ENCODE measurements at regions not wholly inside any gene's neighbourhood (a gene's known extent, or its start where the extent isn't known, plus 50 kb on each side); places are given as distances from the start of the nearest gene placed in this dataset.
"Not testable (repeated sequence)": the region's sequence is repeated elsewhere in the genome, so short reads cannot be mapped to it uniquely, and the experiment has no call there.

DNA sequence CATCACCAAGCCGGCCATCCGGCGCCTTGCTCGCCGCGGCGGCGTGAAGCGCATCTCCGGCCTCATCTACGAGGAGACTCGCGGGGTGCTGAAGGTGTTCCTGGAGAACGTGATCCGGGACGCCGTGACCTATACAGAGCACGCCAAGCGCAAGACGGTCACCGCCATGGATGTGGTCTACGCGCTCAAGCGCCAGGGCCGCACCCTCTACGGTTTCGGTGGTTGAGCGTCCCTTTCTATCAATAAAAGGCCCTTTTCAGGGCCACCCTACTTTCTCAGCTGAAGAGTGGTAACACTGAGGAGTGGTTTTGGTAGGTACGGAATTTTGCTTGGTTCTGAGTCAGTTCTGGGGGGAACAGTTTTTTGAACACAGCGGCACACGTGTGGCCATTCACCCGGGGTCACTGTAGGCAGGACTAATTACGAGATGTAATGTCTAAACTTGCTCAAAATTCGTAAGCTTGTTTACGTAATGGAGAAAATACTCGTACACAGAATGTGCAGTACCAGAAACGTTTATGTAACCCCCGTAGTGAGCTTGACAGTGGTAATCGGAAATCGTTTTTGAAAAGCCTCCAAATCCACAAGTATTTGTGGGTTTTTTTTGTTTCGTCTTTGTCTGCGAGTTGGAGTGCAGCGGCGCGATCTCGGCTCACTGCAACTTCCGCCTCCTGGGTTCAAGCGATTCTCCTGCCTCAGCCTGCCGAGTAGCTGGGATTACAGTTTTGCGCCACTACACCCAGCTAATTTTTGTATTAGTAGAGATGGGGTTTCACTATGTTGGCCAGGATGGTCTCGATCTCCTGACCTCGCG, 87.8 kb downstream of the OR2B2 start:
- Mint-ChIP-seq H3K27ac (peak overlapping the region; percentile 99), H3K4me1 (peaks cover 37% of the 10 kb centered on the region), H3K4me3 (peak overlapping the region; percentile 90)
- H3K27me3 Mint-ChIP-seq, H3K9me3 Mint-ChIP-seq, H3K36me3 Mint-ChIP-seq: not testable (repeated sequence)
- POLR2A ChIA-PET = interaction anchor here (0.6 to 9.2 kb wide), 27 partner anchors 10 to 1804 kb away, joined by 3 to 592 read pairs (median 6); a partner anchor contains a TSS
- DNase-seq = peak; percentile 56
- ATAC-seq (ENCODE audit: low read depth) = peak; percentile 75

DNA sequence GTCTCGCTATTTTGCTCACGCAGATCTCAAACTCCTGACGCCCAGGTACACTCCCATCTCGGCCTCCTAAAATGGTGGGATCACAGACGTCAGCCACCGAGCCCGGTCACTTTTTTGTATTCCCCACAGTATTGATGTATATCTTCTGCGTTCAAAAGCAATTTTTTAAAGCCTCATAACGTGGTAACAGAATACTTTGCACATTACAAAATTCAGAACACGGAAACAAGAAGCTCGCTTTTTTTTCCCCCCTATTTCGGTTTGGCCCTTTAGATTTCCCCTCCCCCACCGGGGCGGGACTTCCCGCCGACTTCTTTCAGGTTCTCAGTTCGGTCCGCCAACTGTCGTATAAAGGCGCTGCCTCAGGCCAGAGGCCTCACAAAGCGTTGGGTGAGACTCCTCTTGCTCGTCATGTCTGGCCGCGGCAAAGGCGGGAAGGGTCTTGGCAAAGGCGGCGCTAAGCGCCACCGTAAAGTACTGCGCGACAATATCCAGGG, 88.4 kb downstream of the OR2B2 start:
- peak; percentile 81 for ATAC-seq (ENCODE audit: low read depth)
- peak; percentile 73 for DNase-seq
- peaks cover 32% of the 10 kb centered on the region for H3K4me1 Mint-ChIP-seq
- H3K9me3 Mint-ChIP-seq, H3K36me3 Mint-ChIP-seq, H3K27me3 Mint-ChIP-seq: not testable (repeated sequence)
- POLR2A ChIA-PET = interaction anchor here (0.6 to 9.2 kb wide), 17 partner anchors 11 to 1792 kb away, joined by 3 to 592 read pairs (median 13); a partner anchor contains a TSS
- H3K27ac Mint-ChIP-seq = peak overlapping the region; percentile 99
- H3K4me3 Mint-ChIP-seq = peak overlapping the region; percentile 90

DNA sequence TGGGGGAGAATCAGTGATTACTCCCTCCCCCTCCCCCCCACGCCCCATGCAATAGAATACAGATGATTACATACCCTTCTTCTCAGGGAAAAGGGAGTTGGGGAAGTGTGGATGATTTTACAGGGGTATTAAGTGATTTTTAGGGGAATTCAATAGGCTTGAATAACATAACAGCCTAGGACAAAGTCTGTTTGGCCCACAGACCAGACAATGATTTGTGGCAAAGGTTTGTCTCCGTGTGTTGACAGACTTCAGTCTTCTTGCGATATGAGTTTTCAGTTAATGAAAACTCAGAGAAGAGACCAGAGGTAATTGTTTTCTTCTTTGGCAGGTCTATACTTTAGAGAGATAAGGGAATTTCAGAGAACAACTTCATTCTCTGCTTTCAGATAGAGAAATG, 95.3 kb downstream of the OR2B2 start:
- POLR2A ChIA-PET = interaction anchor here (0.9 to 9.2 kb wide), 6 partner anchors 7 to 670 kb away, joined by 3 to 592 read pairs (median 6); a partner anchor contains a TSS
- H3K36me3 Mint-ChIP-seq = no peaks in the 10 kb centered on the region

DNA sequence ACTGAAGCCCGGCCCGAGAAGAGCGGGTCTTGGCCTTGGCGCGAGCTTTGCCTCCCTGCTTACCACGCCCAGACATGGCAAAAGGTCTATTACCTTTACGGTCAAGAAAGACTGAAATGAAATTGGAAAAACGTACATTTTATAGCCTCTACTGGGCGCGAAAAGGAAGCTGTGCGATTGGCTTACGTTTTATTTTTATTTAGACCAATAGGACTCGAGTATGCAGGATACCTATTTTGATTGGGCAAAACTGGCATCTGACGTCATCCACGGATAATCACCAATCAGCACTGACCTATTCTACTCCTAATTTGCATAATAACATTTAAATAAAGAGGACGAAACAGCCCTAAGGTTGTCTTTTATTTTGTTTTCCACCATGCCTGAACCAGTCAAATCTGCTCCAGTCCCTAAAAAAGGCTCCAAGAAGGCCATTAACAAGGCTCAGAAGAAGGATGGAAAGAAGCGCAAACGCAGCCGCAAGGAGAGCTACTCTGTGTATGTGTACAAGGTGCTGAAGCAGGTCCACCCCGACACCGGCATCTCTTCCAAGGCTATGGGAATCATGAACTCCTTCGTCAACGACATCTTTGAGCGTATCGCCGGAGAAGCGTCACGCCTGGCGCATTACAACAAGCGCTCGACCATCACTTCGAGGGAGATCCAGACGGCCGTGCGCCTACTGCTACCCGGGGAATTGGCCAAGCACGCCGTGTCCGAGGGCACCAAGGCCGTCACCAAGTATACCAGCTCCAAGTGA, 97.4 kb downstream of the OR2B2 start:
- H3K27me3 Mint-ChIP-seq = no peaks in the 10 kb centered on the region
- peaks cover 48% of the 10 kb centered on the region for H3K4me1 Mint-ChIP-seq
- no peaks in the 10 kb centered on the region for H3K9me3 Mint-ChIP-seq
- POLR2A ChIA-PET = interaction anchor here (0.6 to 11.1 kb wide), 26 partner anchors 8 to 1793 kb away, joined by 3 to 925 read pairs (median 8); a partner anchor contains a TSS
- H3K27ac Mint-ChIP-seq = peak overlapping the region; percentile 100
- DNase-seq (peak; percentile 72), ATAC-seq (ENCODE audit: low read depth) (peak; percentile 61)
- H3K4me3 Mint-ChIP-seq = peak overlapping the region; percentile 96
- H3K36me3 Mint-ChIP-seq = no peaks in the 10 kb centered on the region

More for the DNA sequence above, 95.3 kb downstream of the OR2B2 start:
- no peaks in the 10 kb centered on the region for H3K27me3 Mint-ChIP-seq
- DNase-seq (no peak), ATAC-seq (ENCODE audit: low read depth) (no peak)
- H3K9me3 Mint-ChIP-seq = no peaks in the 10 kb centered on the region
- H3K27ac Mint-ChIP-seq = peak overlapping the region; percentile 74
- H3K4me3 Mint-ChIP-seq = no peak overlapping the region
- peaks cover 41% of the 10 kb centered on the region for H3K4me1 Mint-ChIP-seq

DNA sequence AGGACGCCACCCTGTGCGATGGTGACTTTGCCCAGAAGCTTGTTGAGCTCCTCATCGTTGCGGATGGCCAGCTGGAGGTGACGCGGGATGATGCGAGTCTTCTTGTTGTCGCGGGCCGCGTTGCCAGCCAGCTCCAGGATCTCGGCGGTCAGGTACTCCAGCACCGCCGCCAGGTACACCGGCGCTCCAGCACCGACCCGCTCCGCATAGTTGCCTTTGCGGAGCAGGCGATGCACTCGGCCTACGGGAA, 97.9 kb downstream of the OR2B2 start:
- Mint-ChIP-seq H3K4me3 (peak overlapping the region; percentile 96), H3K4me1 (peaks cover 46% of the 10 kb centered on the region), H3K27ac (peak overlapping the region; percentile 100)
- H3K36me3 Mint-ChIP-seq, H3K9me3 Mint-ChIP-seq, H3K27me3 Mint-ChIP-seq, DNase-seq: not testable (repeated sequence)
- POLR2A ChIA-PET = interaction anchor here (0.6 to 11.1 kb wide), 26 partner anchors 9 to 1792 kb away, joined by 3 to 925 read pairs (median 8); a partner anchor contains a TSS
- peak; percentile 3 for ATAC-seq (ENCODE audit: low read depth)

DNA sequence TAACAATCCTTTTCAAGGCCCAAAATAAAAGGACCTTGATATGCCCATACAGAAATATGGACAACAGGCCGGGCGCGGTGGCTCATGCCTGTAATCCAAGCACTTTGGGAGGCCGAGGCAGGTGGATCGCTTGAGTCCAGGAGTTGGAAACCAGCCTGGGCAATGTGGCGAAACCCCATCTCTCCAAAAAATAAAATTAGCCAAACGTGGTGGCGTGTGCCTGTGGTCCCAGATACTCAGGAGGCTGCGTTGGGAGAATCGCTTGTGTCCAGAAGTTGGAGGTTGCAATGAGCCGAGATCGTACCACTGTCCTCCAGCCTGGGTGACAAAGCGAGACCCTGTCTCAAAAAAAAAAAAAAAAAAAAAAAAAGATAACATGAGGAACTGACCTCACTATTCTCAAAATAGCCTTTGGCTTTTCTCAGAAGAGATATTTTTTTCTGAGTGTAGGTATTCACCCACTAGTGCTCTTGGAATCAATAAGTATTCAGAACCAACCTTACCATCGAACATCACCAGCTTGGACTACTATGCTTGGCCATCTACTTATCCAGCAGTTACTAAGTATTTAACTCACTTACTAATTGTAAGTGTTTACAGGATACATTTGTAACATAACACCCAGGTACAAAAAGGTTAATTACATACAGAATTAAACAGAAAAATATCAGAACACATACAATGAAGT, 99.2 kb downstream of the OR2B2 start:
- Mint-ChIP-seq H3K9me3 (no peaks in the 10 kb centered on the region), H3K27ac (peak overlapping the region; percentile 100), H3K36me3 (no peaks in the 10 kb centered on the region), H3K4me1 (peaks cover 51% of the 10 kb centered on the region), H3K27me3 (no peaks in the 10 kb centered on the region), H3K4me3 (peak overlapping the region; percentile 96)
- peak; percentile 44 for DNase-seq
- ATAC-seq (ENCODE audit: low read depth) = no peak
- POLR2A ChIA-PET = interaction anchor here (0.6 to 11.1 kb wide), 19 partner anchors 10 to 1791 kb away, joined by 3 to 925 read pairs (median 17); a partner anchor contains a TSS

DNA sequence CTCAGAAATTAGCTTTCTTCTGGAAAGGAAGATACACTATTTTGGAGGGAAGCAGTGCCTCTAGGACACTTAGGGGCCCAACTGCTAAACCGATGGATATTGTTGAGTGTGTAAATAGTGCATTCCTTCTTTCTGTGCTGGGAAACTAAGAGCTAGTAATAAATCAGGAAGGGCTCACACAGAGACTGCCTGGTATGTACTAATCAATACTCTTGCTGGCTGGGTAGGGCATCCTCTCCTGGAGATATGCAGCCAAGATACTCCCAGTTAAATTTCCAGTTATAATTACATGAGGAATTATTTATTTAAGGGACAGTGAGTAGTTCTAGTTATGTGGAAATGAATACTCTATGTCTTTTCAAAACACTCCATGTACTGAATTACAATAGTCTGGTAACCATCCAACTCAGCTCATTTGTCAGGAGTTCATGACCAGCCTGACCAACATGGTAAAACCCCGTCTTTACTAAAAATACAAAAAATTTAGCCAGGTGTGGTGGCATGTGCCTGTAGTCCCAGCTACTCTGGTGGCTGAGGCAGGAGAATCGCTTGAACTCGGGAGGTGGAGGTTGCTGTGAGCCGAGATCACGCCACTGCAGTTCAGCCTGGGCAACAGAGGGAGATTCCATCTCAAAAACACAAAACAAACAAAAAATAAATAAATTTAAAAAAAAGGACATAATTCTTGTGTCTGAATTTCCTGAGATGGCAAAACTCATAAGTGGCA, 100.0 kb downstream of the OR2B2 start:
- peak overlapping the region; percentile 70 for H3K4me3 Mint-ChIP-seq
- H3K36me3 Mint-ChIP-seq = no peaks in the 10 kb centered on the region
- POLR2A ChIA-PET = interaction anchor here (0.6 to 11.1 kb wide), 27 partner anchors 11 to 1805 kb away, joined by 3 to 925 read pairs (median 11); a partner anchor contains a TSS
- H3K4me1 Mint-ChIP-seq = peaks cover 52% of the 10 kb centered on the region
- no peaks in the 10 kb centered on the region for H3K9me3 Mint-ChIP-seq
- DNase-seq = no peak
- H3K27ac Mint-ChIP-seq = peak overlapping the region; percentile 100
- no peaks in the 10 kb centered on the region for H3K27me3 Mint-ChIP-seq
- ATAC-seq (ENCODE audit: low read depth) = no peak

DNA sequence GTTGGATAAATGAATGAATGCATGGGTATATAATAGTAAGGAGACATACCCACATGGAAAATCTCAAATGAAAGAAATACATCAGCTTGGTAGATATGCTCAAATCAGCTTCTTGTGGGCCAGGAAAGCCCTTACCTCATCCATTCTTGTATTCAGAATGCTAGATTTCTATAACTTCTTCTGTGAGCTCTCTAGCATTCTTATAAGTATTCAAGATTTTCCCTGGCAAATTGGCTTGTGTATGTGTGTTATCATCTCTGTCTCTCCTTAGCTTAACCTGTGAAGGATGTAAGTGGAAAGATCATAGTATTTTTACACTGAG, 100.8 kb downstream of the OR2B2 start:
- no peak for ATAC-seq (ENCODE audit: low read depth)
- no peak for DNase-seq
- peaks cover 56% of the 10 kb centered on the region for H3K4me1 Mint-ChIP-seq
- H3K4me3 Mint-ChIP-seq = peak overlapping the region; percentile 89
- H3K27me3 Mint-ChIP-seq = no peaks in the 10 kb centered on the region
- H3K36me3 Mint-ChIP-seq = no peaks in the 10 kb centered on the region
- no peaks in the 10 kb centered on the region for H3K9me3 Mint-ChIP-seq
- peak overlapping the region; percentile 97 for H3K27ac Mint-ChIP-seq
- POLR2A ChIA-PET = interaction anchor here (0.6 to 11.1 kb wide), 32 partner anchors 8 to 1804 kb away, joined by 3 to 925 read pairs (median 11); a partner anchor contains a TSS

DNA sequence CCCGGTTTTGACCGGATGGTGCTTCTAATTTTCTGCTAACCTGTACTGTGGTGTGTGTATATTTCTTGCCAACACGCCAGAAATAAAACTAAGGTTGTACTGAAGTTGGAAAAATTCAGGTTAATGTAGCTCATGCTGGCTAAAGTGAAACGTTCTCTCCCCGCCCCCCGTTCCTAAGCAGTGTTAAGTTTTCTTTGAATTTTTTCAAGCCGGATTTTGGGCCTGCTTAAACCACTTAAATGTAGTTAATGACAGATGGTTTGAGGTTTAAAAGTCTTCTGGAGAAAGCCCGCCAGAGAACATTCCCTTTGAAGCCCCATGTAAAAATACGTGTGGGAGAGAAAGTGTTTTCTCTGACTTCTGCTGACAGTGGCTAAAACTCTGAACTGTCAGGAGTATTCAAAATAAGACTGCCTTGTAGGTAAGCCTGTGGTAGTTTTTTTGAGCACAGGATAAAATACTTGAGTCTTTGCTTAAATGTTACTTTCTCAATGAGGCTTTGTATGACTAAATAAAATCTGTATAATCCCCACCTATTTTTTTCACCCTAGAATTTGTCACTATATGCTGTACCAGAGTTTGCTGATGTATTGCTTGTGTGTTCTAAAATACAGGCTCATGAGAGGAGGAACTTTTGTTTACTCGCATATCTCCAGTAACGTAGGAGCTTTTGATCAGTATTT, 101.3 kb downstream of the OR2B2 start:
- Mint-ChIP-seq H3K4me3 (peak overlapping the region; percentile 89), H3K27ac (peak overlapping the region; percentile 97), H3K9me3 (no peaks in the 10 kb centered on the region), H3K36me3 (no peaks in the 10 kb centered on the region), H3K4me1 (peaks cover 55% of the 10 kb centered on the region), H3K27me3 (no peaks in the 10 kb centered on the region)
- POLR2A ChIA-PET = interaction anchor here (0.6 to 11.1 kb wide), 34 partner anchors 9 to 1790 kb away, joined by 3 to 925 read pairs (median 13); a partner anchor contains a TSS
- DNase-seq (peak; percentile 41), ATAC-seq (ENCODE audit: low read depth) (no peak)

DNA sequence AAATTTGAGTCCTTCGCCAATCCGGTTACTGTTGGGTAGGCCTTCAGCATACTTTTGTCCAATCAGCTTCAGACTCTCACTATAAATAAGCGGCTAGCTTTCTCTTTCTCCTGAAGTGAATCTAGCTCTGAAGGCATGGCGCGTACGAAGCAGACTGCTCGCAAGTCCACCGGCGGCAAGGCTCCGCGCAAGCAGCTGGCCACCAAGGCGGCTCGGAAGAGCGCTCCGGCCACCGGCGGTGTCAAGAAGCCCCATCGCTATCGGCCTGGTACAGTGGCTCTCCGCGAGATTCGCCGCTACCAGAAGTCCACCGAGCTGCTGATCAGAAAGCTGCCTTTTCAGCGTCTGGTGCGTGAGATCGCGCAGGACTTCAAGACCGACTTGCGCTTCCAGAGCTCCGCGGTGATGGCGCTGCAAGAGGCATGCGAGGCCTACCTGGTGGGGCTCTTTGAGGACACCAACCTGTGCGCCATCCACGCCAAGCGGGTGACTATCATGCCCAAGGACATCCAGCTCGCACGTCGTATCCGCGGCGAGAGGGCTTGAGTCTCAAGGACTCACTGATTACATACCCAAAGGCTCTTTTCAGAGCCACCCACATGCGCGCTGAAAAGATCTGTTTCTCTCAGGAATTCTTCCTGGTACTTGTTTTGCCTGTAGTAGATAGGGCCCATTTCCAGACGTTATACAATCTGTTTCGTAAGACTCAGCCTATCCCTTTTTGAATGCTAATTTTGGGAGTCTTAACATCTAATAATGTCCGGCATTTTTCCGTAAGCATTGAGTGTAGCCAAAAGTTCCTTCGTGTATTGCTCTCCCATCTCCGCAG, 102.0 kb downstream of the OR2B2 start:
- Mint-ChIP-seq H3K4me3 (peak overlapping the region; percentile 89), H3K36me3 (no peaks in the 10 kb centered on the region), H3K4me1 (peaks cover 52% of the 10 kb centered on the region), H3K27me3 (no peaks in the 10 kb centered on the region), H3K27ac (peak overlapping the region; percentile 97), H3K9me3 (no peaks in the 10 kb centered on the region)
- POLR2A ChIA-PET = interaction anchor here (0.6 to 11.1 kb wide), 39 partner anchors 7 to 1789 kb away, joined by 3 to 925 read pairs (median 14); partner anchors contain the start of gene ZNF184
- ATAC-seq (ENCODE audit: low read depth) (peak; percentile 38), DNase-seq (peak; percentile 83)

All from activated naive CD8-positive, alpha-beta T cell treated with anti-CD3 and anti-CD28 coated beads, Interleukin-2, amount 10 ng/mL, durations not matched to agents 7 days and 5 days (primary cell).